ENCODE measurements at regions not wholly inside any gene's neighbourhood (a gene's known extent, or its start where the extent isn't known, plus 50 kb on each side); places are given as distances from the start of the nearest gene placed in this dataset.
"Not testable (repeated sequence)": the region's sequence is repeated elsewhere in the genome, so short reads cannot be mapped to it uniquely, and the experiment has no call there.

DNA sequence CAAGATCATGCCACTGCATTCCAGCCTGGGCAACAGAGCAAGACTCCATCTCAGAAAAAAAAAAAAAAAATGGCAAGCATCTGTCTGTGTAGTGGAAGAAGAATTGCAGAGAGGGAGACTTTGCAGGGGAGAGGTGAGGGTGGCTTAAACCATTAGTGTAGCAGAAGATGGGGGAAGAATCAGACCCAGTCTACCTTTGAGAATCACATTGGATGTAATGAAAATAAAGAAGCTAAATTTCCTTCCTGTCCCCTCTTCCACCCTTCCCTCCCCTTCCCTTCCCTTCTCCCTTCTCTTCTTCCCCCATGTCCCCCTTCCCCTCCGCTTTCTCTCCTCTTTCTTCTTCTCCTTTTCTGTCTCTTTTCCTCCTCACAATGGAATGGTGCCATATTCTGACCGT, 180.8 kb upstream of the SVIL start:
- POLR2A ChIA-PET: interaction anchor here (0.6 kb wide), 1 partner anchor 50 kb away, joined by 3 read pairs; no protein-coding TSS in a partner anchor

DNA sequence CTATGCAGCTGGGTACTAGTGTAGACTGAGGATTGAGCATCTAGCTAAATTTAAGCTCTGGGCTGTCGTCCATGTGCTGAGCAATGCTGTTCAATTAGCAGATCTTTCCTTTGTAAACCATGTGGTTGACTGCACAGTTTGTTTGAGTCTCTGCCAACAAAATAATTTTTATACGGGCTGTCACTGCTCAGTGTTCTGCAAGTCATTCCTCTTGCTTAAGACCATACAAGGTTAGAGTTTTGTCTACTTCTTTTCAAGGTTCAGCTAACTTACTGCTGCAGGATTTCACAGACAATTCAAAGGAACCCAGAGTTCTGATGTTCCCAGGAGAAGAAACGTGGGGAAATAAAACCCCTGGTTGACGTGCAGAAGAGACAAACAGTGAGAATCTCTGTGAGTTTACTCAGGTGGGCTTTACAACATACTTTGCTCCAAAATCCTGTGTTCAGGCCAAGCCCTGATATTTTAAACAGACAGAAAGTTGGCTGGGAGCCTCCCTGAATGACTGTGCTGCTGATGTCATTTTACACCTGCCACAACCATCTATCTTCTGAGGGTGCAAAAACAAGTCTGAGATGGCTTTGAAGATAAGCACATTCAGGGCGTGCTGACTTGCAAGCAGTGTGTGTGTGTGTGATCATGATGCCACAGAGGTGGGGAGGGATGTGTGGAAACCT, 177.1 kb upstream of the SVIL start:
- Histone ChIP-seq H3K9me3 (ENCODE audit: control insufficient read depth, insufficient read depth, low read length) (no peaks in the 10 kb centered on the region), H3K4me3 (ENCODE audit: low read depth, low read length) (no peak overlapping the region), H3K27ac (ENCODE audit: low read depth, low read length) (peak overlapping the region; percentile 97), H3K27me3 (ENCODE audit: control insufficient read depth, insufficient read depth, low read length) (peaks cover 2% of the 10 kb centered on the region)
- DNase-seq (ENCODE audit: low read depth, low spot score): peak; percentile 95
- CTCF ChIA-PET: no interaction called here
- POLR2A ChIA-PET: interaction anchor here (0.5 to 1.4 kb wide), 8 partner anchors 27 to 189 kb away, joined by 3 to 4 read pairs (median 4); no protein-coding TSS in a partner anchor
- no peak for TF ChIP-seq CTCF (IDR thresholded peaks at IDR 0.05; ENCODE audit: low read depth, low read length)

More for the DNA sequence above, 180.8 kb upstream of the SVIL start:
- Histone ChIP-seq H3K27me3 (ENCODE audit: control insufficient read depth, insufficient read depth, low read length) (peaks cover 2% of the 10 kb centered on the region), H3K27ac (ENCODE audit: low read depth, low read length) (no peak overlapping the region), H3K4me3 (ENCODE audit: low read depth, low read length) (no peak overlapping the region), H3K9me3 (ENCODE audit: control insufficient read depth, insufficient read depth, low read length) (no peaks in the 10 kb centered on the region)
- no peak for DNase-seq (ENCODE audit: low read depth, low spot score)
- TF ChIP-seq CTCF (IDR thresholded peaks at IDR 0.05; ENCODE audit: low read depth, low read length): no peak
- CTCF ChIA-PET: no interaction called here

DNA sequence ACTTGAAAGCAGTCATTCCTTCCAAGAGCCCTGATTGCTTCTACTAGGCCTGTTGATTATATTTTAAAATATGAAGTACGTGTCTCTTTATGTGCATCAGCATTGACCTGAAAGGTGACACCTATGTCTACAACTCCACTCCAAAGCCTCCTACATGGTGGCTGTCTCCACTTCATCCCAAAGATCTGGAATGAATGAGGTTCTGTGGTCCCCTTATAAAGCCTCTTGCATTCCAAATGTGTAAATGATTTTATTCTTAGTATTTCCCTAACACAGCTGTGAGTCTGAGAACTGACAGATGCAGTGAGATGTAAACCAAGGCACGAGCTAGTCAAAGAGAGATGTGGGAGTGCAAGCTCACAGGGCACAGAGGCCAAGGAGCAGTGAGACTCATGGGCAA, 176.0 kb upstream of the SVIL start:
- DNase-seq (ENCODE audit: low read depth, low spot score): no peak
- ChIA-PET CTCF (interaction anchor here (0.6 kb wide), 1 partner anchor 87 kb away, joined by 3 read pairs; no protein-coding TSS in a partner anchor), POLR2A (interaction anchor here (1.1 to 1.4 kb wide), 2 partner anchors 140 to 145 kb away, joined by 3 to 4 read pairs; no protein-coding TSS in a partner anchor)

DNA sequence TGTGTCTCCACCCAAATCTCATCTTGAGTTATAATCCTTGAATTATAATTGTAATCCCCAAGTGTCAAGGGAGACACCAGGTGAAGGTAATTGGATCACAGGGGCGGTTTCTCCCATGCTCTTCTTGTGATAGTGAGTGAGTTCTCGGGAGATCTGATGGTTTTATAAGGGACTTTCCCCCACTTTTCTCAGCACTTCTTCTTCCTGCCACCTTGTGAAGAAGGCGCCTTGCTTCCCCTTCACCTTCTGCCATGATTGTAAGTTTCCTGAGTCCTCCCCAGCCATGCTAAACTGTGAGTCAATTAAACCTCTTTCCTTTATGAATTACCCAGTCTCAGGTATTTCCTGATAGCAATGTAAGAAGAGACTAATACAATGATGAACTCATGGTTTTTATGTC, 175.5 kb upstream of the SVIL start:
- H3K4me3 ChIP-seq (ENCODE audit: low read depth, low read length); DNase-seq (ENCODE audit: low read depth, low spot score); H3K27me3 ChIP-seq (ENCODE audit: control insufficient read depth, insufficient read depth, low read length); H3K27ac ChIP-seq (ENCODE audit: low read depth, low read length); H3K9me3 ChIP-seq (ENCODE audit: control insufficient read depth, insufficient read depth, low read length); POLR2A ChIA-PET: not testable (repeated sequence)
- CTCF ChIA-PET: interaction anchor here (1.4 kb wide), 1 partner anchor 75 kb away, joined by 3 read pairs; no protein-coding TSS in a partner anchor

More for the DNA sequence above, 176.0 kb upstream of the SVIL start:
- Histone ChIP-seq H3K4me3 (ENCODE audit: low read depth, low read length) (no peak overlapping the region), H3K27ac (ENCODE audit: low read depth, low read length) (peak overlapping the region; percentile 97), H3K9me3 (ENCODE audit: control insufficient read depth, insufficient read depth, low read length) (no peaks in the 10 kb centered on the region; the same call in 1 of the 2 replicates), H3K27me3 (ENCODE audit: control insufficient read depth, insufficient read depth, low read length) (peaks cover under 1% of the 10 kb centered on the region)
- TF ChIP-seq CTCF (IDR thresholded peaks at IDR 0.05; ENCODE audit: low read depth, low read length): no peak

- DNase-seq (ENCODE audit: low read depth, low spot score): no peak
- no peaks in the 10 kb centered on the region; the same call in 1 of the 2 replicates for H3K9me3 ChIP-seq (ENCODE audit: control insufficient read depth, insufficient read depth, low read length)
- H3K27ac ChIP-seq (ENCODE audit: low read depth, low read length): no peak overlapping the region
- no peak for TF ChIP-seq CTCF (IDR thresholded peaks at IDR 0.05; ENCODE audit: low read depth, low read length)
- POLR2A ChIA-PET: interaction anchor here (0.6 kb wide), 2 partner anchors 97 to 176 kb away, joined by 3 read pairs; no protein-coding TSS in a partner anchor
- CTCF ChIA-PET: interaction anchor here (1.3 to 1.4 kb wide), 2 partner anchors 73 to 75 kb away, joined by 3 read pairs; no protein-coding TSS in a partner anchor
- H3K4me3 ChIP-seq (ENCODE audit: low read depth, low read length): no peak overlapping the region
- H3K27me3 ChIP-seq (ENCODE audit: control insufficient read depth, insufficient read depth, low read length): no peaks in the 10 kb centered on the region
These were observed 174.6 kb upstream of the SVIL start for GRCh38 chr10:29809383-29809782.
